ENCODE measurements at regions not wholly inside any gene's neighbourhood (a gene's known extent, or its start where the extent isn't known, plus 50 kb on each side); places are given as distances from the start of the nearest gene placed in this dataset.

DNA sequence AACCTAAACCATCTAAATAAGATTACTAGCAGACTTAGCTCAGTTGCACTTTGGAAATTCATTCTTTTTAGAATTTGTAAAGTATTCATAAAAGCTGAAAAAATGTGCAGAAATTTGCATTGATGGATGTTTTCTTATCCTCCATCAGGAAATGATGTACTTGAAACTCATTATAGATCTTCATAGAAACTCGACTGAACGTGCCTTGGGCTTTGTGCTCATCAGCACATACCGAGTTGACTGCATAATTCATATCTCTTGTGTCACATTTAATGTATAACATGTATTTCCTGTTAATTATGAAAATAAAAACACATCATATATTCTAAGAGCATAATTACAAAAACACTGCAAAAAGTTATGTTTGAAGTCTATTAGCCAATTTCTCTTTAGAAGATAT, 290.9 kb upstream of the NR5A2 start:
- no peaks in the 10 kb centered on the region for H3K9me3 Mint-ChIP-seq (ENCODE audit: low read depth)
- no peaks in the 10 kb centered on the region for H3K4me1 Mint-ChIP-seq (ENCODE audit: low read depth)
- H3K27me3 Mint-ChIP-seq, result no peaks in the 10 kb centered on the region
- no peak for DNase-seq (ENCODE audit: low spot score, unreplicated experiment)
- TF ChIP-seq, protein P1, sequence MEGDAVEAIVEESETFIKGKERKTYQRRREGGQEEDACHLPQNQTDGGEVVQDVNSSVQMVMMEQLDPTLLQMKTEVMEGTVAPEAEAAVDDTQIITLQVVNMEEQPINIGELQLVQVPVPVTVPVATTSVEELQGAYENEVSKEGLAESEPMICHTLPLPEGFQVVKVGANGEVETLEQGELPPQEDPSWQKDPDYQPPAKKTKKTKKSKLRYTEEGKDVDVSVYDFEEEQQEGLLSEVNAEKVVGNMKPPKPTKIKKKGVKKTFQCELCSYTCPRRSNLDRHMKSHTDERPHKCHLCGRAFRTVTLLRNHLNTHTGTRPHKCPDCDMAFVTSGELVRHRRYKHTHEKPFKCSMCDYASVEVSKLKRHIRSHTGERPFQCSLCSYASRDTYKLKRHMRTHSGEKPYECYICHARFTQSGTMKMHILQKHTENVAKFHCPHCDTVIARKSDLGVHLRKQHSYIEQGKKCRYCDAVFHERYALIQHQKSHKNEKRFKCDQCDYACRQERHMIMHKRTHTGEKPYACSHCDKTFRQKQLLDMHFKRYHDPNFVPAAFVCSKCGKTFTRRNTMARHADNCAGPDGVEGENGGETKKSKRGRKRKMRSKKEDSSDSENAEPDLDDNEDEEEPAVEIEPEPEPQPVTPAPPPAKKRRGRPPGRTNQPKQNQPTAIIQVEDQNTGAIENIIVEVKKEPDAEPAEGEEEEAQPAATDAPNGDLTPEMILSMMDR (IDR thresholded peaks at IDR 0.05; ENCODE audit: unreplicated experiment), result no peak
- no peaks in the 10 kb centered on the region for H3K36me3 Mint-ChIP-seq (ENCODE audit: insufficient read depth)
- no peak overlapping the region for H3K4me3 Mint-ChIP-seq (ENCODE audit: low read depth)
- H3K27ac Mint-ChIP-seq, result no peak overlapping the region

DNA sequence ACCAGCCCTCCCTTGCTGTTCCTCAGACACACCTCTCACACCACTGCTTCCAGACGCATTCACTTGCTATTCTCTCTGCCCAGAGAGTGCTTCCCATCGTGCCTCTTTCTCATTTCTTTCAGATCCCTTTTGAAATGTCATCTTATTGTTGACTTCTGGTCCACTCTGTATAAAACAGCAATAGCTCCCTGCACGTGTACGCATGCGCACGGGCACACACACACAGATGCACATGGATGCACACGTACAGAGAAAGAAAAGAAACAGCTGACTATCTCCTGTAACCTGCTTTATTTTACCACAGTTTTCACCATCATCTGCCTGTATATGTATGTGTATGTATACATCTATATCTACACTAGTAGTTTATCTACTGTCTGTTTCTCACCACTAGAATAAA, 285.9 kb upstream of the NR5A2 start:
- TF ChIP-seq, protein P1 (IDR thresholded peaks at IDR 0.05; ENCODE audit: unreplicated experiment), result no peak
- H3K4me3 Mint-ChIP-seq (ENCODE audit: low read depth), result no peak overlapping the region
- no peak overlapping the region for H3K27ac Mint-ChIP-seq
- H3K4me1 Mint-ChIP-seq (ENCODE audit: low read depth), result peaks cover 3% of the 10 kb centered on the region
- H3K36me3 Mint-ChIP-seq (ENCODE audit: insufficient read depth), result no peaks in the 10 kb centered on the region
- no peaks in the 10 kb centered on the region for H3K27me3 Mint-ChIP-seq
- no peaks in the 10 kb centered on the region for H3K9me3 Mint-ChIP-seq (ENCODE audit: low read depth)
- no peak for DNase-seq (ENCODE audit: low spot score, unreplicated experiment)

GRCh38 chr1:199742547-199742946, 285.0 kb upstream of the NR5A2 start:
- Mint-ChIP-seq H3K36me3 (ENCODE audit: insufficient read depth) (no peaks in the 10 kb centered on the region), H3K27ac (no peak overlapping the region), H3K4me1 (ENCODE audit: low read depth) (peaks cover 9% of the 10 kb centered on the region), H3K4me3 (ENCODE audit: low read depth) (no peak overlapping the region), H3K27me3 (no peaks in the 10 kb centered on the region), H3K9me3 (ENCODE audit: low read depth) (no peaks in the 10 kb centered on the region)
- TF ChIP-seq, protein P1 (IDR thresholded peaks at IDR 0.05; ENCODE audit: unreplicated experiment), result no peak
- DNase-seq (ENCODE audit: low spot score, unreplicated experiment), result no peak

DNA sequence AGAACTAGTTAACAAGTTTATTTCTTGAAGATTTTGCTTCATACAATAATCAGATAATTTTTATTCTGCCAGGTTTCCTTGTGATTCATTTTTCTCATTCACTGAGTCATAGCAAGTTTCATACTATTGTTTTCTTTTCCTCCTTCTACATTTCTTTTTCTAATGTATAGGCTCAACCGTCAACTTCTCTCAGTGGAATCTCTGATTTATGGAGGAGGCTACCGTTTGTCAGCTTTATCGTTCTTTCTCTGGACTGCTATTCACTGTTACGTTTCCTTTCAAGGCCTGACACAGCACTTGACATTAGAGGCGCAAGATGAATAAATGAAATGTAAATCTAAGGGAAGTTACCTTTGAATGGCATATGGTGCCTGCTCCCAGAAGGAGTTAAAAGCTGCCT, 284.3 kb upstream of the NR5A2 start:
- Mint-ChIP-seq H3K4me1 (ENCODE audit: low read depth) (peaks cover 16% of the 10 kb centered on the region), H3K4me3 (ENCODE audit: low read depth) (no peak overlapping the region)

GRCh38 chr1:199746666-199747384, 280.7 kb upstream of the NR5A2 start:
- TF ChIP-seq, protein P1 (IDR thresholded peaks at IDR 0.05; ENCODE audit: unreplicated experiment), result no peak
- no peaks in the 10 kb centered on the region for H3K36me3 Mint-ChIP-seq (ENCODE audit: insufficient read depth)
- DNase-seq (ENCODE audit: low spot score, unreplicated experiment), result no peak

More for the DNA sequence above, 284.3 kb upstream of the NR5A2 start:
- no peaks in the 10 kb centered on the region for H3K9me3 Mint-ChIP-seq (ENCODE audit: low read depth)
- H3K27ac Mint-ChIP-seq, result no peak overlapping the region
- H3K36me3 Mint-ChIP-seq (ENCODE audit: insufficient read depth), result no peaks in the 10 kb centered on the region
- DNase-seq (ENCODE audit: low spot score, unreplicated experiment), result no peak
- TF ChIP-seq, protein P1 (IDR thresholded peaks at IDR 0.05; ENCODE audit: unreplicated experiment), result no peak
- peaks cover 4% of the 10 kb centered on the region for H3K27me3 Mint-ChIP-seq

More at GRCh38 chr1:199746666-199747384, 280.7 kb upstream of the NR5A2 start:
- Mint-ChIP-seq H3K27me3 (peaks cover 9% of the 10 kb centered on the region), H3K9me3 (ENCODE audit: low read depth) (no peaks in the 10 kb centered on the region), H3K4me1 (ENCODE audit: low read depth) (peaks cover 21% of the 10 kb centered on the region), H3K4me3 (ENCODE audit: low read depth) (no peak overlapping the region), H3K27ac (no peak overlapping the region)
